ENCODE measurements at regions not wholly inside any gene's neighbourhood (a gene's known extent, or its start where the extent isn't known, plus 50 kb on each side); places are given as distances from the start of the nearest gene placed in this dataset.

- no peak for DNase-seq (ENCODE audit: low spot score)
Observed at GRCh38 chr6:163655217-163656121, 241.0 kb downstream of the QKI start.

GRCh38 chr6:163651915-163652668 is 237.6 kb downstream of the QKI start:
- DNase-seq (ENCODE audit: low spot score): no peak

- no peak for DNase-seq (ENCODE audit: low spot score)
Observed at GRCh38 chr6:163651426-163651825, 236.9 kb downstream of the QKI start.

GRCh38 chr6:163648868-163649267 is 234.3 kb downstream of the QKI start:
- DNase-seq (ENCODE audit: low spot score): no peak

- no peak for DNase-seq (ENCODE audit: low spot score)
Observed at GRCh38 chr6:163647624-163648023, 233.1 kb downstream of the QKI start.

- DNase-seq (ENCODE audit: low spot score): no peak
Observed at GRCh38 chr6:163646866-163647265, 232.3 kb downstream of the QKI start.

GRCh38 chr6:163646133-163646532 is 231.6 kb downstream of the QKI start:
- no peak for DNase-seq (ENCODE audit: low spot score)

GRCh38 chr6:163645560-163645959 is 231.0 kb downstream of the QKI start:
- no peak for DNase-seq (ENCODE audit: low spot score)

- DNase-seq (ENCODE audit: low spot score): no peak
Observed at GRCh38 chr6:163643866-163644265, 229.3 kb downstream of the QKI start.

GRCh38 chr6:163641706-163642105 is 227.2 kb downstream of the QKI start:
- no peak for DNase-seq (ENCODE audit: low spot score)

GRCh38 chr6:163640641-163641040 is 226.1 kb downstream of the QKI start:
- no peak for DNase-seq (ENCODE audit: low spot score)

- DNase-seq (ENCODE audit: low spot score): no peak
Observed at GRCh38 chr6:163637524-163637923, 223.0 kb downstream of the QKI start.

GRCh38 chr6:163635731-163636364 is 221.3 kb downstream of the QKI start:
- DNase-seq (ENCODE audit: low spot score): no peak

- DNase-seq (ENCODE audit: low spot score): no peak
Observed at GRCh38 chr6:163635315-163635714, 220.8 kb downstream of the QKI start.

GRCh38 chr6:163634211-163635171 is 220.0 kb downstream of the QKI start:
- DNase-seq (ENCODE audit: low spot score): no peak

- no peak for DNase-seq (ENCODE audit: low spot score)
Observed at GRCh38 chr6:163630991-163631390, 216.5 kb downstream of the QKI start.

- DNase-seq (ENCODE audit: low spot score): no peak
Observed at GRCh38 chr6:163630572-163630971, 216.1 kb downstream of the QKI start.

GRCh38 chr6:163630096-163630495 is 215.6 kb downstream of the QKI start:
- no peak for DNase-seq (ENCODE audit: low spot score)
